H1 (cell line): ENCODE measurements at regions not wholly inside any gene's neighbourhood (a gene's known extent, or its start where the extent isn't known, plus 50 kb on each side); places are given as distances from the start of the nearest gene placed in this dataset.

ENCODE experiments used
- CTCF ChIA-PET: fragments of 300-600 bp; sonication (Branson Sonifier 250); formaldehyde crosslinking; loops from one replicate; lab custom pipeline; 2021; ENCODE audit not compliant: partially characterized antibody; lab: Charles Lee
- POLR2A ChIA-PET: fragments of 300-600 bp; sonication (Branson Sonifier 250); formaldehyde crosslinking; loops from one replicate; lab custom pipeline; 2021; ENCODE audit warnings: inconsistent platforms; ENCODE audit not compliant: partially characterized antibody; lab: Charles Lee
- DNase-seq, 2 experiments: peaks; one replicate each; pipeline versions ENCODE4 v3.0.0 to v3.0.0-alpha.2; 2010 to 2022; ENCODE audit warnings: low spot score in 2 of 2, low read depth in 1 of 2, mixed read lengths in 1 of 2
- FAIRE-seq: peaks from 2 replicates; lab custom pipeline; 2011; peaks lifted over from hg19 to GRCh38; lab: Jason Lieb, UNC
- H2AFZ ChIP-seq: 2 replicates; pipeline ENCODE4 v1.8.1; 2012; ENCODE audit warnings: low read length, inconsistent platforms
- H2AK5ac ChIP-seq: 2 replicates; pipeline ENCODE4 v1.6.1; 2013; ENCODE audit warnings: low read depth, low read length
- H2BK120ac ChIP-seq: replicated peaks from 2 replicates; pipeline ENCODE3; 2013; ENCODE audit warnings: low read depth, low read length, inconsistent platforms
- H2BK12ac ChIP-seq: 2 replicates; pipeline ENCODE4 v1.6.1; 2013; ENCODE audit warnings: low read depth, low read length
- H2BK15ac ChIP-seq: 2 replicates; pipeline ENCODE4 v1.6.1; 2013; ENCODE audit warnings: low read length
- H2BK20ac ChIP-seq: 2 replicates; pipeline ENCODE4 v1.6.1; 2013; ENCODE audit warnings: low read length
- H2BK5ac ChIP-seq: 2 replicates; pipeline ENCODE4 v1.6.1; 2013; ENCODE audit warnings: low read depth, low read length
- H3K14ac ChIP-seq: 2 replicates; pipeline ENCODE4 v1.6.1; 2013; ENCODE audit warnings: inconsistent platforms; ENCODE audit not compliant: insufficient read length
- H3K18ac ChIP-seq: 2 replicates; pipeline ENCODE4 v1.6.1; 2013; ENCODE audit warnings: low read length; ENCODE audit errors: extremely low read depth
- H3K23ac ChIP-seq: 2 replicates; pipeline ENCODE4 v1.6.1; 2013; ENCODE audit warnings: inconsistent platforms; ENCODE audit not compliant: insufficient read length
- H3K23me2 ChIP-seq: 2 replicates; pipeline ENCODE4 v1.6.1; 2013; ENCODE audit warnings: low read depth, low read length
- H3K27ac ChIP-seq: 2 replicates; pipeline ENCODE4 v1.6.1; 2011; ENCODE audit warnings: low read depth, low read length, inconsistent platforms
- H3K27me3 ChIP-seq, 4 experiments: replicated peaks in 1 of 4; 1 replicate in 1 of 4; 2 replicates in 3 of 4; pipeline versions ENCODE4 v1.6.1 to v1.8.1; 2011 to 2013; ENCODE audit warnings: low read length in 3 of 4, mild to moderate bottlenecking in 3 of 4, inconsistent platforms in 2 of 4, mixed read lengths in 2 of 4, moderate library complexity in 1 of 4; ENCODE audit not compliant: control insufficient read depth in 3 of 4, insufficient read depth in 3 of 4; ENCODE audit errors: extremely low read depth in 1 of 4
- H3K36me3 ChIP-seq, 4 experiments: 2 replicates each; pipeline versions ENCODE4 v1.6.1 to v1.8.1; 2011 to 2013; ENCODE audit warnings: mild to moderate bottlenecking in 4 of 4, low read length in 3 of 4, moderate library complexity in 2 of 4, control low read depth in 1 of 4, inconsistent platforms in 1 of 4; ENCODE audit not compliant: insufficient read depth in 4 of 4, control insufficient read depth in 2 of 4
- H3K4ac ChIP-seq: replicated peaks from 2 replicates; pipeline ENCODE3; 2013; ENCODE audit warnings: low read length, low read depth, mixed read lengths, inconsistent platforms; ENCODE audit not compliant: insufficient read length
- H3K4me1 ChIP-seq, 4 experiments: replicated peaks in 1 of 4; 1 replicate in 1 of 4; 2 replicates in 3 of 4; pipeline versions ENCODE4 v1.6.1 to v1.8.1; 2011 to 2013; ENCODE audit warnings: low read length in 3 of 4, inconsistent platforms in 2 of 4, mixed read lengths in 1 of 4; ENCODE audit not compliant: insufficient read depth in 4 of 4, control insufficient read depth in 3 of 4
- H3K4me2 ChIP-seq, 2 experiments: 2 replicates each; pipeline versions ENCODE4 v1.6.1 to v1.8.1; 2011 to 2013; ENCODE audit warnings: low read depth in 2 of 2, low read length in 2 of 2, control low read depth in 1 of 2, inconsistent platforms in 1 of 2, mild to moderate bottlenecking in 1 of 2; ENCODE audit not compliant: insufficient read depth in 1 of 2
- H3K4me3 ChIP-seq, 4 experiments: fragments of 200-600, 300-600 bp in 1 of 4; sonication (generic), shearing (Covaris generic), sonication (Bioruptor Twin) in 1 of 4; 2 replicates each; pipeline versions ENCODE4 v1.5.1 to v1.8.1; 2011 to 2016; ENCODE audit warnings: low read length in 4 of 4, low read depth in 3 of 4, control low read depth in 2 of 4, inconsistent platforms in 2 of 4, mild to moderate bottlenecking in 2 of 4, mixed read lengths in 1 of 4, moderate library complexity in 1 of 4; ENCODE audit not compliant: insufficient read depth in 2 of 4; ENCODE audit errors: extremely low read depth in 1 of 4
- H3K56ac ChIP-seq: replicated peaks from 2 replicates; pipeline ENCODE3; 2013; ENCODE audit warnings: low read depth, mild to moderate bottlenecking, mixed read lengths, low read length, inconsistent platforms; ENCODE audit not compliant: insufficient read length
- H3K79me1 ChIP-seq: 2 replicates; pipeline ENCODE4 v1.6.1; 2013; ENCODE audit warnings: low read depth, low read length, control low read depth
- H3K79me2 ChIP-seq, 2 experiments: 2 replicates each; pipeline versions ENCODE4 v1.6.1 to v1.8.1; 2012 to 2013; ENCODE audit warnings: low read length in 2 of 2, mild to moderate bottlenecking in 2 of 2, inconsistent platforms in 1 of 2; ENCODE audit not compliant: insufficient read depth in 2 of 2, control insufficient read depth in 1 of 2
- H3K9ac ChIP-seq, 4 experiments: replicated peaks in 1 of 4; 1 replicate in 1 of 4; 2 replicates in 3 of 4; pipeline versions ENCODE4 v1.6.1 to v1.8.1; 2011 to 2013; ENCODE audit warnings: low read depth in 3 of 4, low read length in 3 of 4, control low read depth in 2 of 4, mild to moderate bottlenecking in 2 of 4, moderate library complexity in 2 of 4, inconsistent platforms in 1 of 4; ENCODE audit errors: extremely low read depth in 1 of 4
- H3K9me3 ChIP-seq, 2 experiments: 2 replicates each; pipeline versions ENCODE4 v1.6.1 to v1.8.1; 2012 to 2013; ENCODE audit warnings: mild to moderate bottlenecking in 2 of 2, moderate library complexity in 2 of 2, control low read depth in 1 of 2, inconsistent platforms in 1 of 2, low read depth in 1 of 2, low read length in 1 of 2, mixed read lengths in 1 of 2; ENCODE audit not compliant: insufficient read depth in 2 of 2
- H4K20me1 ChIP-seq, 2 experiments: replicated peaks in 1 of 2; 2 replicates each; pipeline versions ENCODE3 to v1.8.1; 2011 to 2013; ENCODE audit warnings: inconsistent platforms in 2 of 2, low read length in 2 of 2, mild to moderate bottlenecking in 1 of 2; ENCODE audit not compliant: insufficient read depth in 2 of 2, control insufficient read depth in 1 of 2
- H4K5ac ChIP-seq: 2 replicates; pipeline ENCODE4 v1.6.1; 2013; ENCODE audit warnings: low read length, low read depth, mixed read lengths, inconsistent platforms; ENCODE audit not compliant: insufficient read length
- H4K8ac ChIP-seq: 2 replicates; pipeline ENCODE4 v1.8.0; 2013; ENCODE audit warnings: mild to moderate bottlenecking, moderate library complexity, low read length, inconsistent platforms; ENCODE audit not compliant: insufficient read depth; ENCODE audit errors: extremely low read depth
- H4K91ac ChIP-seq: replicated peaks from 2 replicates; pipeline ENCODE3; 2013; ENCODE audit warnings: low read length, mixed read lengths, inconsistent platforms; ENCODE audit not compliant: insufficient read length
- FOSL1 ChIP-seq: IDR thresholded peaks from 2 replicates; pipeline ENCODE4 v1.6.1; 2011; ENCODE audit warnings: mild to moderate bottlenecking, low read depth, low read length, moderate library complexity; ENCODE audit not compliant: insufficient read depth
- GTF2F1 ChIP-seq: IDR thresholded peaks from 2 replicates; pipeline ENCODE4 v1.6.1; 2012; ENCODE audit warnings: low read depth, low read length, improper control_type of control experiment, borderline replicate concordance
- JUND ChIP-seq: IDR thresholded peaks from 2 replicates; pipeline ENCODE4 v1.6.1; 2011; ENCODE audit warnings: mild to moderate bottlenecking, improper control_type of control experiment, low read length
- KDM5A ChIP-seq: fragments of 200-600 bp; IDR thresholded peaks from 2 replicates; pipeline ENCODE4 v1.7.1; 2012; ENCODE audit warnings: mild to moderate bottlenecking, low read length, inconsistent platforms, mixed read lengths
- RBBP5 ChIP-seq: IDR thresholded peaks from 2 replicates; pipeline ENCODE4 v1.7.1; 2012; ENCODE audit warnings: low read depth, mild to moderate bottlenecking, inconsistent platforms, low read length, moderate library complexity, borderline replicate concordance
- RNF2 ChIP-seq: fragments of 200-900, 300-1000 bp; sonication (generic); IDR thresholded peaks from 2 replicates; pipeline ENCODE4 v1.7.1; 2016; ENCODE audit warnings: borderline replicate concordance, low read depth, mild to moderate bottlenecking, antibody characterized with exemption, low read length; ENCODE audit not compliant: poor library complexity, severe bottlenecking; ENCODE audit errors: missing control alignments
- SAP30 ChIP-seq: fragments of 300-600 bp; sonication (generic); IDR thresholded peaks from 2 replicates; pipeline ENCODE4 v1.7.1; 2012; ENCODE audit warnings: low read length, moderate library complexity, mild to moderate bottlenecking, inconsistent platforms; ENCODE audit not compliant: insufficient read depth, insufficient replicate concordance
- SP2 ChIP-seq: IDR thresholded peaks from 2 replicates; pipeline ENCODE4 v1.6.1; 2012; ENCODE audit warnings: mild to moderate bottlenecking, low read length, inconsistent platforms
- TAF7 ChIP-seq: optimal IDR thresholded peaks from 2 replicates; pipeline ENCODE3; 2011; ENCODE audit warnings: low read depth, mild to moderate bottlenecking, inconsistent platforms, low read length, moderate library complexity, borderline replicate concordance
- YY1 ChIP-seq: IDR thresholded peaks from 2 replicates; pipeline ENCODE4 v1.6.1; 2011; ENCODE audit warnings: low read depth, mild to moderate bottlenecking, low read length
- WGBS, 2 experiments: shearing (Covaris generic) in 1 of 2; methylation state at CpG; one replicate each; pipeline versions ENCODE4 v1.1.6 to v1.1.7; 2013 to 2015; ENCODE audit warnings: low lambda C conversion rate in 2 of 2, mixed read lengths in 2 of 2, inconsistent platforms in 1 of 2, low coverage in 1 of 2, missing lambda C conversion rate in 1 of 2; ENCODE audit not compliant: insufficient replicate concordance in 2 of 2, insufficient coverage in 1 of 2, insufficient read length in 1 of 2; ENCODE audit errors: extremely low coverage in 1 of 2, missing lambda C conversion rate in 1 of 2; 5-methylcytosine and 5-hydroxymethylcytosine counted together

DNA sequence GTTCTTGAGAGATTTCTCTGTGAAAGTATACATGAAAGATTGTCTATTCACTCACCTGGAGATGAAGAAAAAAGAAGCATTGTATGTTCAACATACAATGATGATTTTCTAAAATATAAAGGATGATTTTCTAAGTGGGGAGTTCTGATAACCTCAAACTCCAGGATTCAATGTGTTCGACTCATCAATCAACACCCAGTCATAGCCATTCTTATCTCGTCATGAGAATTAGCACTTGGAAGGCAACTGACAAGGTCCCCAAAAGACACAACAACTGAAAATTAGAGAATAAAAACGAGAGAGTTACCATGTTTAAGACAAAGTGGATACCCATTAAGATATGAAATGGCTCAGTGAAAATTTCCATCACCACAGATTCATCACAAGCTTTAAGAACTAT, 52.1 kb upstream of the SIMC1 start:
- Histone ChIP-seq H4K8ac (no peak overlapping the region), H3K4me1 (peaks cover 0 to 4% (median 2%) of the 10 kb centered on the region in 4 experiments; a peak in 1 of 7 replicates), H2BK12ac (no peak overlapping the region), H3K79me2 (no peaks in the 10 kb centered on the region), H3K79me1 (no peaks in the 10 kb centered on the region), H3K14ac (no peak overlapping the region), H3K27me3 (no peaks in the 10 kb centered on the region), H3K36me3 (no peaks in the 10 kb centered on the region), H2AK5ac (no peak overlapping the region), H3K23ac (no peak overlapping the region), H2BK5ac (no peak overlapping the region), H4K5ac (no peak overlapping the region), H3K4me2 (no peak overlapping the region), H2BK120ac (no peak overlapping the region), H3K4ac (no peak overlapping the region), H3K9ac (no peak overlapping the region), H3K27ac (no peak overlapping the region), H3K9me3 (no peaks in the 10 kb centered on the region), H4K91ac (no peak overlapping the region), H3K4me3 (no peak overlapping the region), H4K20me1 (no peaks in the 10 kb centered on the region), H3K23me2 (no peaks in the 10 kb centered on the region), H2BK20ac (no peak overlapping the region), H3K56ac (no peak overlapping the region), H2AFZ (no peak overlapping the region), H2BK15ac (no peak overlapping the region), H3K18ac (no peak overlapping the region)
- no peak for FAIRE-seq
- ChIA-PET POLR2A (no interaction called here), CTCF (no interaction called here)
- TF ChIP-seq JUND (no peak), YY1 (no peak), RBBP5 (no peak), FOSL1 (no peak), RNF2 (no peak), TAF7 (no peak), SAP30 (no peak), KDM5A (no peak), GTF2F1 (no peak), SP2 (no peak)
- 89% methylated on average over 3 of the region's 3 CpGs; no CpG with 5 or more reads in 1 of the 2 experiments for WGBS, 2 experiments
- no peak for DNase-seq
